ENCODE measurements at regions not wholly inside any gene's neighbourhood (a gene's known extent, or its start where the extent isn't known, plus 50 kb on each side); places are given as distances from the start of the nearest gene placed in this dataset.

GRCh38 chr4:158999849-159000248 is 103.0 kb upstream of the RAPGEF2 start (continued):
- no peak for TF ChIP-seq USF1 (IDR thresholded peaks at IDR 0.05; ENCODE audit: borderline replicate concordance, low read depth)
- no peak for TF ChIP-seq SMC3 (IDR thresholded peaks at IDR 0.05; ENCODE audit: low read depth, low read length)
- no peak for TF ChIP-seq POLR2AphosphoS5 (IDR thresholded peaks at IDR 0.05; ENCODE audit: low read depth, low read length)
- no peak for TF ChIP-seq ELF1 (IDR thresholded peaks at IDR 0.05)
- no peak for TF ChIP-seq FOXM1 (IDR thresholded peaks at IDR 0.05; ENCODE audit: low read depth)
- TF ChIP-seq GABPA (IDR thresholded peaks at IDR 0.05; ENCODE audit: low read depth) = no peak
- no peak for TF ChIP-seq REST (IDR thresholded peaks at IDR 0.05; ENCODE audit: low read depth, low read length)

- no peaks in the 10 kb centered on the region for H4K20me1 ChIP-seq (ENCODE audit: insufficient read depth)
- ChIA-PET CTCF (interaction anchor here (1.6 kb wide), 1 partner anchor 13 kb away, joined by 5 read pairs; no protein-coding TSS in a partner anchor), POLR2A (no interaction called here)
- no peak overlapping the region; the same call in 1 of the 2 replicates for H3K4me2 ChIP-seq
- H3K9me2 ChIP-seq = no peaks in the 10 kb centered on the region
- no peaks in the 10 kb centered on the region for H3K27me3 ChIP-seq (ENCODE audit: insufficient read depth)
- H3K79me2 ChIP-seq (ENCODE audit: insufficient read depth) = no peaks in the 10 kb centered on the region
- 90% methylated on average over 3 of the region's 3 CpGs for WGBS (ENCODE audit: low lambda C conversion rate)
- peak overlapping the region in 1 of 2 experiments; percentile 39; a peak in 1 of 4 replicates for H3K27ac ChIP-seq (ENCODE audit: low read depth in 2 of 2, low read length in 1 of 2)
- H3K9ac ChIP-seq = no peak overlapping the region
- no peak for DNase-seq
- H3K4me1 ChIP-seq (ENCODE audit: control insufficient read depth in 1 of 2, insufficient read depth in 2 of 2, low read depth in 1 of 2, low read length in 1 of 2) = peaks cover 0 to 22% of the 10 kb centered on the region in 2 experiments; a peak in 1 of 4 replicates
- no peaks in the 10 kb centered on the region for H3K9me3 ChIP-seq
- no peaks in the 10 kb centered on the region for H3K36me3 ChIP-seq (replicated peaks in 1 of 2; ENCODE audit: control insufficient read depth in 1 of 2, insufficient read depth in 2 of 2, low read length in 1 of 2)
- peak overlapping the region; percentile 61 for H2AFZ ChIP-seq (ENCODE audit: low read depth)
- no peak overlapping the region for H3K4me3 ChIP-seq (ENCODE audit: low read depth in 2 of 2, low read length in 1 of 2)
- TF ChIP-seq TEAD4 (IDR thresholded peaks at IDR 0.05; ENCODE audit: borderline replicate concordance, insufficient read depth) (no peak), ELF1 (IDR thresholded peaks at IDR 0.05) (no peak), TCF12 (IDR thresholded peaks at IDR 0.05) (no peak), POLR2AphosphoS5 (IDR thresholded peaks at IDR 0.05; ENCODE audit: low read depth, low read length) (no peak), MAX (IDR thresholded peaks at IDR 0.05; ENCODE audit: low read depth) (no peak), IRF3 (IDR thresholded peaks at IDR 0.05; ENCODE audit: low read depth, low read length) (no peak), SIN3A (IDR thresholded peaks at IDR 0.05; ENCODE audit: borderline replicate concordance, low read depth, low read length) (no peak), RAD21 (IDR thresholded peaks at IDR 0.05; ENCODE audit: low read length) (no peak), FOSL2 (IDR thresholded peaks at IDR 0.05; ENCODE audit: borderline replicate concordance, low read depth) (no peak), RXRA (IDR thresholded peaks at IDR 0.05; ENCODE audit: borderline replicate concordance, low read depth) (no peak), CTCF (IDR thresholded peaks at IDR 0.05) (no peak), JUND (IDR thresholded peaks at IDR 0.05) (no peak), REST (IDR thresholded peaks at IDR 0.05; ENCODE audit: low read depth, low read length) (no peak), ZBTB33 (IDR thresholded peaks at IDR 0.05; ENCODE audit: borderline replicate concordance, low read depth) (no peak)
- H3F3A ChIP-seq (replicated peaks; ENCODE audit: insufficient read depth) = no peaks in the 10 kb centered on the region
These were observed 99.9 kb upstream of the RAPGEF2 start for GRCh38 chr4:159002950-159003349.

Data from SK-N-SH (cell line).